ENCODE measurements at regions not wholly inside any gene's neighbourhood (a gene's known extent, or its start where the extent isn't known, plus 50 kb on each side); places are given as distances from the start of the nearest gene placed in this dataset.

DNA sequence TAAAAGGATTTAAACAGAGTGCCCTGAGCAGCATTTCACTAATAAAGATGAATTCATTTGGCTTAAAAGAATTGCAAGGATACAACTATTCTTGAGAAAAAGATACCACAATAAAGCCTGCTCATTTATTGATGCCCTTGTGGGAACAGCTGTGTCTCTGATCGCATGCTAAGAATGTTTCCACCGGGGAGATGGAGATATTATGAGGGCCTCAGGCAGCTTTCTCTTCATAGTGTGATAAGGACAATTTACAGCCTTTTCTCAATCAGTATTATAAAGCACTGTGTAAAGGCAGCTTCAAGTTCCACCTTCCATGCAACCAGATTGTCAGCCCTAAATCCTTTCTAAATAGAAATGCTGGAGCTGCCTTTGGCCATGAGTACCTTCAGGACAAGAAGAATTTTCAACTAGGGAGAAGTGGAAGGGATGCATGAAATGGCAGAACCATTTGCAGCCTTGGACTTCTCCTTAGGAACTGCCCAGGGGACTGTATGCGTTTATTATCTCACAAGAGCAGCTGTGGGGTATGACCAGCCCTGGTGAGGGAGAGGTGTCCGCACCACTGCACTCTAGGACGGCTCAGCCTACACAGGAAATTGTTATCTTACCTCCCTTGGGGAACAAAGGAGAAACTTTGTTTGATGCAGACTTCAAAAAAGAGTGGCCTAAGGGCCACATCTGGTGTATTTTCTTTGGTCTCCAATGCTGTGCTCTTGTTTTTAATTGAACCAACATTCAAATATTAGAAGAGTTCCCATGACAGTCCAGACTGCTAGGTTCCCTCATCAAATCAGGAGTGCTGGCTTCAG, 116.9 kb upstream of the PCGF5 start:
- Histone ChIP-seq H3K4me3 (no peak overlapping the region), H3K27ac (no peak overlapping the region), H3K4me1 (no peaks in the 10 kb centered on the region), H3K36me3 (replicated peaks in 1 of 2; ENCODE audit: insufficient read depth in 1 of 2, low read depth in 2 of 2) (no peaks in the 10 kb centered on the region), H3K27me3 (no peaks in the 10 kb centered on the region), H3K9me3 (no peaks in the 10 kb centered on the region)
- TF ChIP-seq, protein P1, sequence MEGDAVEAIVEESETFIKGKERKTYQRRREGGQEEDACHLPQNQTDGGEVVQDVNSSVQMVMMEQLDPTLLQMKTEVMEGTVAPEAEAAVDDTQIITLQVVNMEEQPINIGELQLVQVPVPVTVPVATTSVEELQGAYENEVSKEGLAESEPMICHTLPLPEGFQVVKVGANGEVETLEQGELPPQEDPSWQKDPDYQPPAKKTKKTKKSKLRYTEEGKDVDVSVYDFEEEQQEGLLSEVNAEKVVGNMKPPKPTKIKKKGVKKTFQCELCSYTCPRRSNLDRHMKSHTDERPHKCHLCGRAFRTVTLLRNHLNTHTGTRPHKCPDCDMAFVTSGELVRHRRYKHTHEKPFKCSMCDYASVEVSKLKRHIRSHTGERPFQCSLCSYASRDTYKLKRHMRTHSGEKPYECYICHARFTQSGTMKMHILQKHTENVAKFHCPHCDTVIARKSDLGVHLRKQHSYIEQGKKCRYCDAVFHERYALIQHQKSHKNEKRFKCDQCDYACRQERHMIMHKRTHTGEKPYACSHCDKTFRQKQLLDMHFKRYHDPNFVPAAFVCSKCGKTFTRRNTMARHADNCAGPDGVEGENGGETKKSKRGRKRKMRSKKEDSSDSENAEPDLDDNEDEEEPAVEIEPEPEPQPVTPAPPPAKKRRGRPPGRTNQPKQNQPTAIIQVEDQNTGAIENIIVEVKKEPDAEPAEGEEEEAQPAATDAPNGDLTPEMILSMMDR (IDR thresholded peaks at IDR 0.05) = no peak
- TF ChIP-seq POLR2A (IDR thresholded peaks at IDR 0.05) = no peak
- ATAC-seq = no peak
- intact Hi-C loops (cut with DNase I) = no loop called here
- WGBS, 2 donors = 45 to 70% methylated on average over 5 of the region's 5 CpGs
- DNase-seq = no peak

DNA sequence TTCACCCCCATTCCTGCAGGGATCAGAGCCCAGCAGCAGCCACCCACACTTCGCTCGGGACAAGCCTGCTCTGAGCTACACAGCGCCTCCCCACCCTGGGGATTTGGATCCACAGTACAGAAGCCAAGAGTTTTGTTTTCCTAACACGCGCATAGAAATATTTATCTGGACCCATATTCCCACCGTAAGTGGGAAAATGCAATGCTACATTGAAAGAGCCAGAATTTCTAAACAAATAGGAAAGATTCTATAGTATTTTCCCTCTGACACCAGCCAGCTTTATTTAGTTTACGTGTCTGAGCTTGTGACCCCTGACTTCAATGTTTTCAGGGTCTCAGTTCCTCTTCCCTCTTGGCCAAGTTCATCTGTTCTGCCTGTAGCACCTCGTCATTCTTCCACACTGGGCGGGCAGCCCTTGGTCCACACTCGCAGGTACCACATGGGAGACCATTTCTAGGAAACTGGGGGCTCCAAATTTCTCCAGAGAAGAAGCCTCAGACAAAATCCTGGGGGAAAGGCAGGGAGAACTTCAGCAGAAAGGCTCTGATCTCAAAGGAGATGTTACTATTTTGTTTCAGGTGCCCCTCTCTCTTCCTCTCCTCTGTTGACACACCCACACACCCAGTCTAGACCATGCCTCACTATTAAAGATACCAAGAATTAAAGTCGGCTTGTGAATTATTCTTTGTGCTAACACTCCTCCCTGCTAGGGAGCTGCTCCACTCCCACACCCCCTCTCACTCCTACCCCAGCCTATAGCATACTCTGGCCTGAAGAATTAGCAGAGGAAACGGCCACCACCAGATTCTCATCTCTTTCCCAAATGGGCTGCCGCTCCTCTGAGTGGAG, 116.0 kb upstream of the PCGF5 start:
- 73 to 79% methylated on average over 13 of the region's 13 CpGs for WGBS, 2 donors
- no peaks in the 10 kb centered on the region for H3K27me3 ChIP-seq
- TF ChIP-seq POLR2A (IDR thresholded peaks at IDR 0.05) = no peak
- TF ChIP-seq, protein P1 (IDR thresholded peaks at IDR 0.05) = no peak
- H3K9me3 ChIP-seq = no peaks in the 10 kb centered on the region
- intact Hi-C loops (cut with DNase I) = no loop called here
- H3K36me3 ChIP-seq (replicated peaks in 1 of 2; ENCODE audit: insufficient read depth in 1 of 2, low read depth in 2 of 2) = no peaks in the 10 kb centered on the region
- H3K27ac ChIP-seq = no peak overlapping the region
- no peak overlapping the region for H3K4me3 ChIP-seq
- no peak for DNase-seq
- no peaks in the 10 kb centered on the region for H3K4me1 ChIP-seq
- ATAC-seq = no peak

DNA sequence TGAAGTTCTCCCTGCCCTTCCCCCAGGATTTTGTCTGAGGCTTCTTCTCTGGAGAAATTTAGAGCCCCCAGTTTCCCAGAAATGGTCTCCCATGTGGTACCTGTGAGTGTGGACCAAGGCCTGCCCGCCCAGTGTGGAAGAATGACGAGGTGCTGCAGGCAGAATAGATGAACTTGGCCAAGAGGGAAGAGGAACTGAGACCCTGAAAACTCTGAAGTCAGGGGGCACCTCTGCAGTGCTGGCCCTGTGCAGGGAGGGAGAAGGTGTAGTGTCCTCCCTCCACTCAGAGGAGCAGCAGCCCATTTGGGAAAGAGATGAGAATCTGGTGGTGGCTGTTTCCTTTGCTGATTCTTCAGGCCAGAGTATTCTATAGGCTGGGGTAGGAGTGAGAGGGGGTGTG, 115.2 kb upstream of the PCGF5 start:
- WGBS, 2 donors = 80 to 96% methylated on average over 2 of the region's 2 CpGs

DNA sequence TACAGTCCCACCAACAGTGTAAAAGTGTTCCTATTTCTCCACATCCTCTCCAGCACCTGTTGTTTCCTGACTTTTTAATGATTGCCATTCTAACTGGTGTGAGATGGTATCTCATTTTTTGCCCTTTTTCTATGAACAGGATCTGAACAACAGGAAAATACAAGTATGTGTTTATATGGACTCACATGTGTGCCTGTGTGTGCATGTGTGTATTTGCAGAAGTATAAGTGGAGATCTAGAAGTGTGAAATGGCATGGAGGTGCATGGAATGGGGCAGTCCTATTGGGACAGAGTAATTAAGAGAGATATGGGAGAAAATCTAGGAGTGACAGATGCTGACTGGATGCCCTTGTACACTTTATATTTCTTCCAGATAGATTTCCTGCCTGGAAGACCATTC, 111.6 kb upstream of the PCGF5 start:
- no peak for ATAC-seq
- Histone ChIP-seq H3K27me3 (no peaks in the 10 kb centered on the region), H3K36me3 (replicated peaks in 1 of 2; ENCODE audit: insufficient read depth in 1 of 2, low read depth in 2 of 2) (no peaks in the 10 kb centered on the region), H3K27ac (no peak overlapping the region), H3K9me3 (no peaks in the 10 kb centered on the region), H3K4me1 (no peaks in the 10 kb centered on the region), H3K4me3 (no peak overlapping the region)
- no peak for DNase-seq
- no peak for TF ChIP-seq POLR2A (IDR thresholded peaks at IDR 0.05)
- TF ChIP-seq, protein P1 (IDR thresholded peaks at IDR 0.05) = no peak
- intact Hi-C loops (cut with DNase I) = no loop called here

More for the DNA sequence above, 115.2 kb upstream of the PCGF5 start:
- no peaks in the 10 kb centered on the region for H3K9me3 ChIP-seq
- intact Hi-C loops (cut with DNase I) = no loop called here
- no peak for ATAC-seq
- H3K4me1 ChIP-seq = no peaks in the 10 kb centered on the region
- H3K27me3 ChIP-seq = no peaks in the 10 kb centered on the region
- no peak for DNase-seq
- TF ChIP-seq, protein P1 (IDR thresholded peaks at IDR 0.05) = no peak
- TF ChIP-seq POLR2A (IDR thresholded peaks at IDR 0.05) = no peak
- no peaks in the 10 kb centered on the region for H3K36me3 ChIP-seq (replicated peaks in 1 of 2; ENCODE audit: insufficient read depth in 1 of 2, low read depth in 2 of 2)
- H3K4me3 ChIP-seq = no peak overlapping the region
- H3K27ac ChIP-seq = no peak overlapping the region

All from body of pancreas (tissue), 4 donors.